K562 (cell line): ENCODE measurements at regions not wholly inside any gene's neighbourhood (a gene's known extent, or its start where the extent isn't known, plus 50 kb on each side); places are given as distances from the start of the nearest gene placed in this dataset.

Source experiments
- ATAC-seq: fragments of 200-7000 bp; cut with Tn5 transposase; 3 replicates; pipeline ENCODE4 v1.9.1; 2020; ENCODE audit warnings: moderate library complexity
- BruUV-seq: library from RNA; stranded (reverse); fragments of 400-500 nt; replicated peaks from 2 replicates; lab custom pipeline; 2021; lab: Mats Ljungman, UMichigan
- CTCF ChIA-PET: fragments of 300-600 bp; formaldehyde crosslinking; extraction: SDS; loops from one replicate; lab custom pipeline; 2021; ENCODE audit warnings: low intra/inter-chr PET ratio; lab: Yijun Ruan, JAX
- POLR2A ChIA-PET: fragments of 300-600, 350-650 bp; sonication (Branson Sonifier 250); formaldehyde crosslinking; extraction: SDS; loops from one replicate; lab custom pipeline; 2021; ENCODE audit warnings: antibody characterized with exemption, inconsistent platforms; lab: Yijun Ruan, JAX
- DNase-seq, 4 experiments: peaks; one replicate each; pipeline versions ENCODE4 v3.0.0 to v3.0.0-alpha.2; 2011 to 2018; ENCODE audit warnings: low spot score in 3 of 4, mixed read lengths in 3 of 4; ENCODE audit errors: extremely low read depth in 1 of 4
- FAIRE-seq: peaks from 2 replicates; lab custom pipeline; 2011; peaks lifted over from hg19 to GRCh38; lab: Jason Lieb, UNC
- H2AFZ ChIP-seq: 2 replicates; pipeline ENCODE4 v1.6.0; 2011; ENCODE audit warnings: low read depth, low read length, control low read depth, inconsistent platforms
- H3K27ac ChIP-seq: fragments of 200-600 bp; 3 replicates; pipeline ENCODE4 v1.8.0; 2011; ENCODE audit warnings: low read depth, mild to moderate bottlenecking, control low read depth, inconsistent platforms, low read length, moderate library complexity, mixed read lengths; ENCODE audit errors: extremely low read depth
- H3K27me3 ChIP-seq, 2 experiments: fragments of 300-600 bp in 1 of 2; 2 replicates in 1 of 2; 3 replicates in 1 of 2; pipeline versions ENCODE4 v1.6.0 to v1.8.0; 2011; ENCODE audit warnings: inconsistent platforms in 2 of 2, low read length in 2 of 2, mild to moderate bottlenecking in 1 of 2, mixed read lengths in 1 of 2, moderate library complexity in 1 of 2; ENCODE audit not compliant: control insufficient read depth in 2 of 2, insufficient read depth in 2 of 2
- H3K36me3 ChIP-seq: fragments of 300-600 bp; 3 replicates; pipeline ENCODE4 v1.8.0; 2011; ENCODE audit warnings: mild to moderate bottlenecking, low read length, inconsistent platforms; ENCODE audit not compliant: control insufficient read depth, insufficient read depth
- H3K4me1 ChIP-seq, 2 experiments: fragments of 200-600 bp in 1 of 2; replicated peaks in 1 of 2; 2 replicates in 1 of 2; 3 replicates in 1 of 2; pipeline versions ENCODE4 v1.5.1 to v1.8.0; 2011; ENCODE audit warnings: inconsistent platforms in 2 of 2, low read length in 2 of 2, mild to moderate bottlenecking in 1 of 2, mixed read lengths in 1 of 2, moderate library complexity in 1 of 2; ENCODE audit not compliant: control insufficient read depth in 2 of 2, insufficient read depth in 2 of 2
- H3K4me2 ChIP-seq: 2 replicates; pipeline ENCODE4 v1.6.1; 2011; ENCODE audit warnings: low read length, control low read depth, inconsistent platforms, mixed read lengths; ENCODE audit not compliant: insufficient read depth
- H3K4me3 ChIP-seq: fragments of 200-600 bp; sonication (generic), shearing (Covaris generic); 2 replicates; pipeline ENCODE4 v1.5.1; 2016; ENCODE audit warnings: control low read depth, inconsistent platforms
- H3K79me2 ChIP-seq: fragments of 200-600 bp; 3 replicates; pipeline ENCODE4 v1.8.0; 2011; ENCODE audit warnings: low read length, inconsistent platforms; ENCODE audit not compliant: control insufficient read depth, insufficient read depth
- H3K9ac ChIP-seq, 2 experiments: 2 replicates each; pipeline versions ENCODE4 v1.6.0 to v1.6.1; 2011; ENCODE audit warnings: low read depth in 2 of 2, low read length in 2 of 2, control low read depth in 1 of 2, inconsistent platforms in 1 of 2, mild to moderate bottlenecking in 1 of 2, mixed read lengths in 1 of 2; ENCODE audit not compliant: insufficient read depth in 1 of 2
- H3K9me1 ChIP-seq: one replicate; pipeline ENCODE4 v1.6.0; 2011; ENCODE audit warnings: inconsistent platforms, mild to moderate bottlenecking, low read length, moderate library complexity; ENCODE audit not compliant: control insufficient read depth, insufficient read depth
- H3K9me3 ChIP-seq: replicated peaks from 2 replicates; pipeline ENCODE4 v1.5.1; 2011; ENCODE audit warnings: low read depth, low read length, inconsistent platforms; ENCODE audit not compliant: control insufficient read depth, insufficient read depth
- H4K20me1 ChIP-seq: replicated peaks from 2 replicates; pipeline ENCODE4 v1.6.1; 2011; ENCODE audit warnings: low read length, inconsistent platforms, mixed read lengths; ENCODE audit not compliant: control insufficient read depth, insufficient read depth
- ARHGAP35 ChIP-seq: fragments of 450-650 bp; IDR thresholded peaks from 2 replicates; pipeline ENCODE4 v1.6.1; 2018; ENCODE audit not compliant: partially characterized antibody
- CBX5 ChIP-seq: IDR thresholded peaks from 2 replicates; pipeline ENCODE4 v1.6.1; 2014; ENCODE audit warnings: low read depth, borderline replicate concordance
- CCAR2 ChIP-seq: fragments of 200-400 bp; formaldehyde crosslinking; IDR thresholded peaks from 2 replicates; pipeline ENCODE4 v1.6.1; 2017; ENCODE audit warnings: mild to moderate bottlenecking, low read depth, low read length
- CEBPB ChIP-seq: fragments of 450-650 bp; IDR thresholded peaks from 2 replicates; pipeline ENCODE4 v1.6.1; 2016; ENCODE audit warnings: missing genetic modification characterization, missing compliant biosample characterization
- CHD4 ChIP-seq: fragments of 200-600 bp; sonication (generic); IDR thresholded peaks from 3 replicates; pipeline ENCODE4 v1.6.1; 2012; ENCODE audit warnings: low read depth, mild to moderate bottlenecking, mixed read lengths, low read length, inconsistent platforms; ENCODE audit not compliant: insufficient read depth, insufficient replicate concordance, poor library complexity, severe bottlenecking
- E2F8 ChIP-seq: fragments of 450-650 bp; IDR thresholded peaks from 2 replicates; pipeline ENCODE4 v1.7.1; 2018; ENCODE audit warnings: mild to moderate bottlenecking, low read depth; ENCODE audit not compliant: partially characterized antibody
- EHMT2 ChIP-seq: fragments of 450-650 bp; IDR thresholded peaks from 2 replicates; pipeline ENCODE4 v1.6.1; 2018; ENCODE audit warnings: antibody characterized with exemption
- HEY1 ChIP-seq: fragments of 250-450 bp; sonication (Bioruptor Pico); IDR thresholded peaks from 2 replicates; pipeline ENCODE4 v1.5.0; 2020; ENCODE audit warnings: mild to moderate bottlenecking, moderate library complexity, borderline replicate concordance
- KDM4B ChIP-seq, 2 experiments: fragments of 450-650 bp in 1 of 2; sonication (generic) in 1 of 2; IDR thresholded peaks; 2 replicates each; pipeline ENCODE4 v1.6.1; 2016 to 2017; ENCODE audit warnings: borderline replicate concordance in 2 of 2, antibody characterized with exemption in 1 of 2, low read depth in 1 of 2, mild to moderate bottlenecking in 1 of 2
- KLF16 ChIP-seq: IDR thresholded peaks from 2 replicates; pipeline ENCODE4 v1.6.1; 2016; ENCODE audit warnings: antibody characterized with exemption
- RBBP5 ChIP-seq: fragments of 200-600 bp; sonication (generic); IDR thresholded peaks from 2 replicates; pipeline ENCODE4 v1.6.1; 2012; ENCODE audit warnings: borderline replicate concordance, mild to moderate bottlenecking, low read length, control low read depth, inconsistent platforms; ENCODE audit not compliant: insufficient read depth, poor library complexity, severe bottlenecking
- TGIF2 ChIP-seq: sonication (generic); formaldehyde crosslinking; IDR thresholded peaks from 2 replicates; pipeline ENCODE4 v1.8.1; 2022; ENCODE audit warnings: mild to moderate bottlenecking, missing genetic modification reagents, moderate library complexity
- ZC3H4 ChIP-seq: sonication (generic); formaldehyde crosslinking; IDR thresholded peaks from 2 replicates; pipeline ENCODE4 v1.9.0; 2021; ENCODE audit warnings: missing genetic modification reagents, borderline replicate concordance
- ZKSCAN1 ChIP-seq: fragments of 150-350 bp; IDR thresholded peaks from 2 replicates; pipeline ENCODE4 v1.6.1; 2016; ENCODE audit warnings: low read depth, low read length
- ZNF239 ChIP-seq: fragments of 250-450 bp; sonication (Bioruptor Pico); IDR thresholded peaks from 2 replicates; pipeline ENCODE4 v1.4.0; 2020; ENCODE audit warnings: mild to moderate bottlenecking
- ZNF277 ChIP-seq: fragments of 250-450 bp; sonication (Bioruptor Pico); IDR thresholded peaks from 2 replicates; pipeline ENCODE4 v1.8.0; 2022; ENCODE audit warnings: inconsistent platforms, mild to moderate bottlenecking, moderate library complexity, borderline replicate concordance
- ZNF347 ChIP-seq: fragments of 450-650 bp; formaldehyde crosslinking; IDR thresholded peaks from 2 replicates; pipeline ENCODE4 v1.4.0; 2020; ENCODE audit warnings: low read depth, mild to moderate bottlenecking, moderate library complexity
- WGBS: fragments of 100-300 bp; shearing (Covaris generic); methylation state at CpG from one replicate; pipeline ENCODE4 v1.1.6; 2016; ENCODE audit warnings: low coverage, mixed read lengths; ENCODE audit not compliant: insufficient coverage; ENCODE audit errors: missing lambda C conversion rate; 5-methylcytosine and 5-hydroxymethylcytosine counted together
- in situ Hi-C: fragments of 300-500 bp; cut with MboI; formaldehyde crosslinking; loops from 4 replicates; pipeline ENCODE4 v1.15.0; 2018; ENCODE audit warnings: inconsistent platforms, mixed read lengths
- intact Hi-C: fragments of 100-400 bp; cut with micrococcal nuclease; formaldehyde crosslinking; loops from 2 replicates; pipeline ENCODE4 v1.14.2; 2022

- no peak for FAIRE-seq
- no peak overlapping the region for H3K27ac ChIP-seq
- intact Hi-C loops: no loop called here
- no peak for TF ChIP-seq CCAR2
- TF ChIP-seq KLF16: no peak
- no peak for TF ChIP-seq KDM4B (IDR thresholded peaks at IDR 0.05; ENCODE audit: borderline replicate concordance in 2 of 2, low read depth in 1 of 2)
- TF ChIP-seq TGIF2 (CRISPR knock-in tag): no peak
- TF ChIP-seq ZNF277 (CRISPR knock-in tag): no peak
- no peak for TF ChIP-seq ZC3H4
- TF ChIP-seq CBX5: no peak
- TF ChIP-seq ZKSCAN1: no peak
- TF ChIP-seq ZNF347 (CRISPR knock-in tag): no peak
- no peak for TF ChIP-seq ZNF239
- no peak for TF ChIP-seq HEY1 (CRISPR knock-in tag)
- no peak for TF ChIP-seq EHMT2
- TF ChIP-seq E2F8: no peak
- TF ChIP-seq CHD4: no peak
- no peak for TF ChIP-seq RBBP5
- TF ChIP-seq CEBPB (tag): no peak
- TF ChIP-seq ARHGAP35: no peak
- TF ChIP-seq, all 486 proteins: peak for 0
- CTCF ChIA-PET: no interaction called here
- no peak for ATAC-seq
- POLR2A ChIA-PET: no interaction called here
- in situ Hi-C loops: no loop called here
- no peak for DNase-seq
- Histone ChIP-seq H3K4me1 (no peaks in the 10 kb centered on the region), H3K4me3 (no peak overlapping the region), H3K9me1 (no peaks in the 10 kb centered on the region), H3K9me3 (no peaks in the 10 kb centered on the region), H3K9ac (no peak overlapping the region), H2AFZ (no peak overlapping the region), H3K36me3 (no peaks in the 10 kb centered on the region), H3K79me2 (no peaks in the 10 kb centered on the region), H4K20me1 (no peaks in the 10 kb centered on the region), H3K27me3 (no peaks in the 10 kb centered on the region), H3K4me2 (no peak overlapping the region)
- BruUV-seq: no TSS peak
- WGBS: 0% methylated on average over 2 of the region's 2 CpGs
These were observed 231.6 kb upstream of the IGFBP3 start for GRCh38 chr7:46152696-46153095.
